ENCODE measurements at regions not wholly inside any gene's neighbourhood (a gene's known extent, or its start where the extent isn't known, plus 50 kb on each side); places are given as distances from the start of the nearest gene placed in this dataset.

DNA sequence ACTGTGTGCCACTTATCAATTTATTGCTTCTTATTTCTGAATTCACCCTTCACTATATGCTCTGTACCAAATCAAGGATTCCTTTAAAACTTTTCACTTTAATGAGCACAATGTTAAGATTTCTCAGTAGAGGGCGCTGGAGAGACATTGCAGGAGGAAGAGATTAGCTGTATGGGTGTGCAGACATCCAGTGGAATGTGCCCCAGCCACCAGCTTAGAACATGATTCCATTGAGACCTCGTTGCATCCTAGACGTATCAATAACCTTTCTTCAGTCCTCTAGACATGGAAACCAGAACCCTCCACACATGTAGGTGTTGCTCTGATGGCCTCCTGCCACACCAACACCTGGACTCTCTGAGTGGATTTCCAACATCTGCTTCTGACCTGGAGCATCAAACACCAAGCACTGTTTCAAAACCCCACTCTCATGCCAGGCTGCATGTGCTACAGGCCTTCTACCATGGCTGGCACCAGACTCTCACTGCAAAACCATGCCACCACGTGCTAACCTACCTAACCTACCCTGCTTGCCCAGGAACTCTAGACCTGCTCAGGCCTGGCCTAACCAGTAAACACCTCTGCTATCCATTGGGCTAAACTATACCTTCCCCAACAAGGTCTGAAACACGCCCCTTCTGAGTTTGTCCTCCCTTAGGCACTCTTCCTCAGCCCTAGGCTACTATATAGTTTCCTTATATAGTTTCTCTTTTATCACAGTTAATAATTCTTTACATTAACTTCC lies 633.2 kb upstream of the PKDCC start:
- no peak for DNase-seq

DNA sequence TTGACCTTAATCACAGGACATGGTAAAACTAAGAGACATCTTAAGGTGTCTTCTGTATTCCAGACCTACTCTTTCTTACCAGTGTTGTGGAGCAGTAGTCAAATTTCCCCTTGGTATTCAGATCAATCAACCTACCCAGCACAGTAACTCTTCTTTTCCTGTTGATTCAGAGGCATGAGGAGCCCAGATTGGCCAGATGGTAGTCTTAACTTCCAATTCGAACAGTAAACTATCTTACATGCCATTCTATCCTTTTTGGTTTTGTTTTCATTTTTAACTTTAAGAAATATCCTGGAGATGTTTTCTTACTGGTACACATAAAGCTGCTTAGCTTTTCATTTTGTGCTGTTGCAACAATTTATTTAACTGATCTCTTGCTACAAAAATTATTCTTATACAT lies 630.3 kb upstream of the PKDCC start:
- DNase-seq: no peak

DNA sequence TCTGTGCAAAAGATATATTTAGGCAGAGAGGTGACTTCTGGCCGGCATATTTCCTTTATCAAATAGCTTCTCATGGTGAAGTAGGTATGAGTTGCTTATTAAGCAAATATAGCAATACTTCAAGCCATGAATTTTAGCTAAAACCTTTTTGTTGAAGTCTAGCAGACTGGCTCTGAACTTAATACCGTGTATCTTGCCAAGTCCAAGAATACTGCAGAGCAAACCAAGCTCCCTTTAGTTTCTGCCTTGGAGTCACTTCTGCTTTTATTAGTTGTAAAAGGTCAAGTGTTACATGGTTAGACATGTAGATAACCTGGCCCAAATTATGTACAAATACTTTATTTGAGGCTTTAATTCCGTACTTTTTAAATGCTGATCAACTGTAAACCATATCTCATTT lies 627.6 kb upstream of the PKDCC start:
- DNase-seq: no peak

DNA sequence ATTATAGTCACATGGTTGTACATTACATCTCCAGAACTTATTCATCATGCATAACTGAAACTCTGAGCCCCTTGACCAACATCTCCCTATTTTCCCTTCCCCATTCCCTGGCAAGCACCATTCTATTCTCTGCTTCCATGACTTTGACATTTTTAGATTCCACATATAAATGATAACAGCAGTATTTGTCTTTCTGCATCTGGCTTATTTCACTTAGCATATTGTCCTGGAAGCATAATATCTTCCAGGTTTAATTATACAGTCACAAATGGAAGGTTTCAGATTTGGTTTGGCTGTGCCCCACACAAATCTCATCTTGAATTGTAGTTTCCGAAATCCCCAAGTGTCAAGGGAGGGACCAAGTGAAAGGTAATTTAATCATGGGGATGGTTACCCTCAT lies 626.9 kb upstream of the PKDCC start:
- no peak for DNase-seq

DNA sequence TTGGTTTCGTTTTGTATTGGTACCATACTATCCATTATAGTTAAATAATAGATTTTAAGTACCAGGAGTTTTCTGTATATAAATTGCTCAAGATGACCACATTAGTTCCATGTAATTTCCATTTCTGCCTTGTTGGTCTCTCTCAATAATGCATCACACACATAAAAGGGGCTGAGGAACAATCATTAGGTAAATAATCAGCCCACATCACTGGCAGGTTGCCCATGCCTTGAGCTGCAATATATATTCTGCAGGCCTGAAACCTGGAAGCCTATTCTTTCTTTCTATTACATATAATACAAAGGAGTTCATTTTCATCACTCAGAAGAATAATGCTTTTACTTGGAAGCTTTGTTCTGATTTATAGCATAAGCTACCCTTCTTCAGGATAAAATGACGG lies 616.1 kb upstream of the PKDCC start:
- no peak for DNase-seq

DNA sequence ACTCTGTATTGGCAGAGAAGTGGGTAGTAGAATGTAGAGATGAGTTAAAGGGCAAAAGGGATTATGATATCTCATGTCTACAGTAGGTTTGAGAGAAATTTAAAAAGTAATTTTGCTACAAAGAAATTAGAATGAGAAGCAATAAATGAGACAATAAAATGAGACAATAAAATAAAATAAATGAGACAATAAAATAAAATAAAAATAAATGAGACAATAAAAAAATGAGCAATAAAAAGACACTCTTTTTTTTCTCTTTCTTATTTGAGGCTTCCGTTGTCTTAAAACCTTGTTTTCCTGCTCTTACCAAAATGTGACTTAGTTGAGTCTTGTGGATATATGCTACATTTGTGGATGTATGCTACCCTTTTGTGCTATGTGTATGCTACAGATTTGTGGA lies 615.4 kb upstream of the PKDCC start:
- DNase-seq: no peak

DNA sequence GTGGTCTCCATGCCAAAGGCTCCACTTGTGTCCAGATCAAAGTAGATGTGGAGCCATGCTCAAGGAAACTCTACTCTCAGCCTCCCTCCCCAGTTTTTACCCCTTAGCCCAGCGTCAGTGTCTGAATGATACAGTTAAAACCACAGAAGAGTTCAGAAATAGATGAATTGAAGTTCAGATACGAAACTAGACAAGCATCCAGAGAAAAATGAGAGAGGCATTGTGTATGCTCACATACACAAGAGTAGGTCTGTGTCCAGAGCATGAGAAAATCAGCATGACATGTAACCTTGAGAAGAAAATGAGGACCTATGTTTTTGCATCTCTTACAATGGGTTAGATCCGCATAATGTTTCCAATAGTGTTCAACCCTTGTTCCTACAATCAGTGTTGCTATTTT lies 612.8 kb upstream of the PKDCC start:
- DNase-seq: no peak

DNA sequence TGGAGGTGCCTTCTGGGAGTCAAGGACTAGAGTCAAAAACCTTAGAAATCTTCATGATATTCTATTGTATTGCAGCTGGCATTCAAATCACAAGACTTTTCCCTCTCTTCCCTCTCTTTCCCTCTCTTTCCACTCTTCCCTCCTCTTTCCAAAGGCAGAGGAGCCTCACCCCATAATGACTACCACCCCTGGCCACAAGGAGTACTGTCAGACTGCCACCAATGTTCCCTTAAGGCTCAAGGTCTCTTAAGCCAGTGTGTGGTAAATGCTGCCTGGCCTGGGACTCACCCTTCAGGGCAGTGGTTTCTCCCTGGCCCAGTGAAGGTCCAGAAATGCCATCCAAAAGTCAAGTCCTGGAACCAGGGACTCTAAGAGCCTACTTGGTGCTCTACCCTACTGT lies 605.9 kb upstream of the PKDCC start:
- DNase-seq: no peak

DNA sequence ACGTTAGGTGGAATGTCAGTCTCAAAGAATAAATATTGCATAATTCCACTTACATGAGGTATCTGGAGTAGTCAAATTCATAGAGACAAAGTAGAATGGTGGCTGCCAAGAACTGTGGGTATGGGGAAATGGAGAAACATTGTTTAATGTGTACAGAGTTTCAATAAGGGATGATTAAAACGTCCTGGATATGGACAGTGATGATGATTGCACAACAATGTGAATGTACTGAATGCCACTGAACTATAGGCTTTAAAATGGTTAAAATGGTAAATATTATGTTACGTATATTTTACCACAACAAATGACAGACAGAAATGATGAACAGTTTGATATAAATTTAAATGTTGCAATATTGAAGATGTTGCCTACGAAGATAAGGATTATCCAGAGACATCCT lies 602.0 kb upstream of the PKDCC start:
- DNase-seq: no peak

DNA sequence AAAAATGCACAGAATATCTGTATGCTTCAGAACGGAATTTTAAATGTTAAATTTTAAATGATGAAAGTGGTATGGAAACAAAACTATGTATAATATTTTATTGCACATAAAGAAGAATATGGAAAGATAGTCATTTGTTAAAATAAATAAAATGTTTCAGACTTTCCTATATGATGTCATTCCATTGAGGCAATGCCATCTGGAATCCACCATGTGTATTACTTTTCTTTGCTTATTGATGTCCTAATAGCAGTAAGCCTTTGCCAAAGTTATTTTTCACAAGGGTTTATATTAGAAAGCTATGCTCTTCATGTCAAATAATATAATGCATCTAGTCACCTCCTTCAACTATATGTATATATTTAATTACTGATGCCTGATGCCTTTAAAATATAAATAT lies 601.6 kb upstream of the PKDCC start:
- DNase-seq: no peak

DNA sequence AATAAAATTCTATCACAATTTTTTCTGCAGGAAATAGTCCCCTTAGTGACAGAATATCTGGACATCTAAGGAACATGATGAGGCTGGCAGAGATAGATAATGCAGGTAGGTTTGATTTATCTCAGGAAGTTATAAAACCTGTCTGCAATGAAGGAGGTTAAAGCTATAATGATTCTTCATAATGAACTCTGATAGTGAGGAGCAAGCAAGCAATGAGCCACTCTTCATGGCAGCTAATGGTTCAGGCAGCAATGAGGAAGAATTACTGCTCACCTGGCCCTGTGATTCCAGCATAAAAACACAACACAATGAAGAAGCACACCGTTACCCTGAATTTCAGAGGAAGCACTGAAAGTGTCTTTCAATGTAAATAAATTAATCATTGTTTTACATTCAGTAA lies 599.6 kb upstream of the PKDCC start:
- no peak for DNase-seq

DNA sequence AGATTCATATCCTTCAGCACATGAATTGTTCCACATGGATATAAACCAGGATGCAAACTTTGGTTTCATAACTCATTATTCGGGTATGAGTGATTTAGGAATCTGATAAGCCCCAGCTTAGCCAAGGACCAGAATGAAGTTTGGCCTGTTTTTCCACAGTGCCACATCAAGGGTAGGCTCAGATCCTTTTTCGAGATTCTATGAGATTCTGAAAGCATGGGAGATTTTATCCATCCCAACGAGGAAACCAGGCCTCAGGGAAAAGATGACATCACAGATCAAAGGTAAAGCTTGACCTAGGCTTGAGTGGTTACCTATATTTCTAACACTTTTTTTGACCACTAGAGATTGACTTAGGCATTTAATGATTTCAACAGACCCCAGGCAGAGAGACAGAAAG lies 590.8 kb upstream of the PKDCC start:
- no peak for DNase-seq

DNA sequence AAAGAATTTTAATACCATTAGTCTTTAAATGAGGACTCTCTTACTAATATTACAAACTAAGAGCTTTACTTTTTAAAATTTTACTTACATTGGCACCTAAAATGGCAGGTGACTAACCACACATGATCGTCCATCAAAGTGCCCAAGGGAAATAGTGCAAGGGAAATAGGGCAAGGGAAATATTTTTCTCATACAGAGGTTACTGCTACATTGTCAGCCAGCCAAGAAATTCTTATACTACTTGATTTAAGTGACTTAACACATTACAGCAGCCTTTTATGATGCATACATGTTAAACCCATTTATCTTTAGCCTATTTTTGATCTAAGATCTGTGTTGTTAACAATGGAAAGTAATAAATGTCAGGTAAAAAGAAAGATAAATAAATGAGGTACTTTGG lies 587.2 kb upstream of the PKDCC start:
- no peak for DNase-seq

DNA sequence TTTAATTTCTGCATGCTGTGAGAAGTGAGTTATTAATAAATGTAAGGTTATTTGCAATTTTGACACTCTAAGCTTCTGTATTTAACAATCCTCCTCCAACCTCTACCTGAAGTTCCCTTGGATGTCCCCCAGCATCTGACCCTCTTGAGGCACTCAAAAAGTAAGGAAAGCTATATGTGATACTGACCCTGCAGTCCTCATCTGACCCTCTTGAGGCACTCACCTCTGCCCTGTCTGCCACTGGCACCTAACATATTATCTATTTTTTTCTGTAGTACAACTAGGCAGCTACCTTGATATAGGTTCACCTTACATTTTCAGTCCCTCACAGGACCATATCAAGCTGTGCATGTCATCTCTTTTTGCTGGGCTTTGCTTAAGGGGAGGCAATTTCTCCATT lies 583.4 kb upstream of the PKDCC start:
- DNase-seq: no peak

DNA sequence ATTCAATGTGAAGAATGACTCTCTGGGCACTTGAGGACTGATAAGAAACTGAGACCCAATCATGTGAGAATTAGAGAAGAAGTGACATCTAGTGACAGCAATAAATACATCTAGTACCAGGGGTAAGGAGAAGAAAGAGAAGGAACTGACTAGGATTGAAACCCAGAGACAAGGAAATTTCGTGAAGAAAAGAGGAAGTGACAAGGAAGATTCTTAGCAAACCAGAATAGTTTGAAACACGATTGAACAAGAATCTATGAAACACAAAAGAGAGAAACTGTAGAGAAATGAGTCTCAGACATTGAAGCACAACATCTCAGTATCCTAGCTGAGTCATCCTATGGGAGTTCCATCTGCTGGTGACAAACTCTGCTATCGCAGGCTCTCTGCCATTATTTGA lies 571.9 kb upstream of the PKDCC start:
- no peak for DNase-seq

DNA sequence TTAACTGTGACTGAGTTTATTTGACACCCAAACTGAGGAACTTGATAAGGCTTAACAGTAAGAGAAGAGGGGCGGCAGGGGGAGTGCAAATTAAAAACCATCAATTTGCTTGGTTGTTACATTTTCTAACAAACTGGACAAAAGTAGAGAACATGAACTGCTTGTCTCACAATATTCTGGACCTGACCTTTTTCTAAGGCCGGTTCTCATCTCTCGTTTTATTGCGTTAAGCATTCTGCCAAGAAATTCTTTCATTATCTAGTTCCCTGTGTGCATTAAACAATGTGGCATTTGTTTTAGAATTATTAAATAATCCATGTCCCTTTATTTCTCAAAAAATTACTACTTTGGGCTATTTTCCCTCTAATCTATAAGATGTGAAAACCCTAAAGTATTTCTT lies 565.2 kb upstream of the PKDCC start:
- no peak for DNase-seq

DNA sequence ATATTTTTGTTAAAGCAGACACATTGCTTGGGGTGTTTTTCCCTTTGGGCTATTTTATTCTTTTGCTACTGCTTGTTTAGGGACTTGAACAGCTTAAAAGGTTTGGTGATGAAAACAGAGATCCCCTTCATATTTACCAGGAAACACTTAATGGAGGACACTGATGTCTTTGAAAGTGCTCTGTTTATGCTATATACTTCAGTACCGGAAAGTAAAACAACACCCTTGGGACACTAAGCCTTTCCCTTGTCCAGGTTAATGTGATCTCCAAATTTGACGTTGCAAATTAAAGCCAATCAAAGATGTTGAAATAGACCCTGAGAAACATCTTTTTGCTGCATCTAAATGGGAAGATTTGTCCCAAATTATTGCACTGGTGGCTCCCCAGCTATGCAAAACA lies 564.6 kb upstream of the PKDCC start:
- no peak for DNase-seq

DNA sequence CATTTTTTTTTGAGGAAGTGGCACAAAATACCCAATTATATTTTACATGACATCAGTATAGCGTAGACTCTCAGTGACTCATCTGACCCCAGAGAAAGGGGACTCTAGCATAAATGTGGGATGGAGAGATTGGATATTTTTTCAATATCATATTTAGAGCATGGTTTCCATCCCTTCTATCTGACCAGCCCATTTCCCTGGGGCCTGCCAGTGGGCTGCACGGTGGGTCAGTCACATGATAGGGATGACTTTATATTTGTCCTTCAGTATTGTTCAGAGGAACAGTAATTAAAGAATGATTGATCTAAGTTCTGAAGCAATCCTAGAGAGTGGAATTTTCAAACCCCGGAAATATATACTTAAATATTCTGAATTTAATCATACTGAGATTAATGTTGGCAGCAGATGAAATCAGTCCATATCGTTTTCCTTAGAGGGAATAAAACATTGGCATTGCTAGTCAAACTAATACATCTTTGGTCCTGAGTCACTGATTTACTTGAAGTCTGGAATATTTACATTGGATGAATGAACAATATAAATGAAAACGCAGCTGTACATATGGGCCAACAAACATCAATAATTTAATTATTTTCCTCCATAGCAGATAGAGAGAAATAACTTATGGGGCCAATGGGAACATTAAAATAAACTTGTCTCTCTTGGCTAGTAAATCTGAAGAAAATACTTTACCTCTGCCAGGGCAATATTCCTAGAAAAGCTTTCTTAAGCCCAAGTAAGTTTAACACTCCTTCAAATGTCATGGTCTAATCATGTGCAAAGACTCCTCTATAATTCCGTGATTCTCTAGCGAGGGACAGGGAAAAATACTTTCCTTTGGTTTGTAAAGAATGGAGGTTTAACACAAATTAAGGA lies 563.6 kb upstream of the PKDCC start:
- DNase-seq: no peak

DNA sequence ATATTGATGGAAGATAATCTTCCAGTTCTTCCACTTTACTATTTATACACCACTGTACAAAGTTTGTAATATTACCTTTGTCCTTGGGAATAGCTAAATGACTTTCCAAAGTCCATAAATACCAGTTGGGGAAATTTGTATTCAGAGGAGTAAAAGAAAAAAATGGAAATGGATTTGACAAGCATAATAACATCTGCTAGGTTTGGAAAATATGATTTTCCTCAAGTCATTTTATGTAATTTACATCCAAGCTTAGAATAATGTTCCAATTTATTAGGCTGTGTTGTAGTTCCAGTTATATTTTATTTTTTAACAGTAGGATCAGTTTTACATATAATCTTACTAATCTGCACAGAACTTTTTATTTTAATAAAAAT lies 563.0 kb upstream of the PKDCC start:
- DNase-seq: no peak

DNA sequence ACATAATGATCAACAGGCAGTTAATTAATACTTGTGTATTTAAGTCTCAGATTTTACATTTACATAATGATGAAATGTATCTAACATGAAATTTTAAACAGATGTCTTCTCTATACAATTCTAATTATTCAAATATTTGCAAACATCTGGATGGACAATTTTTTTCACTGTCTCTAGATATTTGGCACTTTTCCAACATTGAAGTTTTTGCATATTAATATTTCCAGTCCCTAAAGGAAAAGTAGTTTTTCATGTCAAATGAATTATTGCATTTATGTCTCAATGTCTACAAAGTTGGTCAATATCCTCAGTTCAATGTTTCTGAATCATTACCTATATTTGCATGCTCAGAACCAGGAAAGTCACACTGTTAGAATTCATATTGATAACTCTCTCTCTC lies 560.9 kb upstream of the PKDCC start:
- no peak for DNase-seq

DNA sequence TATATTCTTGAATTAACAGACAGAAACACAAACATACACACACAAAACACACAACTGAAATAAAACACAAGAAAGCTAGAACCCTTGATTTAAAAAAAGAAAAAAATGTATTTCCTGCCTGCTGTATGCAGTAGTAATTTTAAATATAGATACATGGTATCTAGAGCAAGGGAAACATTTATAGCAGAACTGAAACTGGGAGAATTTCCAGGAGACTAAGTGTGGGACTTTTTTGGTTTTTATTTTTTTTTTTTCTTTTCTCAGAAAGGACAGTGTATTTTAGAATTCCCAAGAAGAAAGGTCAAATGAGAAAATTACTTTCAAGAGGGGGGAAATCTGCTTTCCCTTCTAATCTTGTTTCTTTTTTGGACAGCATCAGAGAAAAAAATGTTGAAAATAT lies 558.9 kb upstream of the PKDCC start:
- DNase-seq: no peak

DNA sequence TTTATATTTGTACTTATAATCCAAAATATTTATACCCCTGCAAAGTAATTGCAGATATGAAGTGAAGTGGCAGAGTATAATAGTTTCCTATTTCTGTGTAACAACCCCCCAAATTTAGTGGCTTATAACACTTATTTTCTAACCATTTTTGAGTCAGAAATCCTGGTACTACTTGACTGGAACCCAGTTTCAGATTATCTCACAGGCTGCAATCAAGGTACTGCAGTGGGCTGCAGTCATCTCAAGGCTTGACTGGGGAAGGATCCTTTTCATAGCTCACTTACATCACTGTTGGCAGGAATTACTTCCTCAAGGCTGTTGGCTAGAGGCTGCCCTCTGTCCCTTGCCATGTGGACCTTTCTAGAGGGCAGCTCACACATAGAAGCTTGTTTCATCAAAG lies 558.2 kb upstream of the PKDCC start:
- no peak for DNase-seq

DNA sequence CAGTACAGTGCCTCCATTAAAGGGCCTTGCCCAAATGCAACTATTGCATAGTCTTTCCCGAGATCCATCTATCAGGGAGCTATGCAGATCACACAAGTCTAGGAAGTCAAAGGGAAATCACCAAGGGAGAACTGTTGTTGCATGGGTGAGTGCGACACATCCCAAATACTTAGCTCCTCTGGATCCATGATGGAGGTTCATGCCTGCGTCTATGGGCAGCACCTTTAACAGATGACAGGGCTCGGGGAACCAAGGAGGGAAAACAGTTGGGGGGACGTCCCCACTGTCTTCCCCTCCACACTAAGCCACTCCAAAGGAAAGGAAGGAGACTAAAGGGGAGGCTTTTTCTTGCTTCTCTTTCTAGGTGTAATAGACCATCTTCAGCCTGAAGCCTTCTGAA lies 552.8 kb upstream of the PKDCC start:
- no peak for DNase-seq

DNA sequence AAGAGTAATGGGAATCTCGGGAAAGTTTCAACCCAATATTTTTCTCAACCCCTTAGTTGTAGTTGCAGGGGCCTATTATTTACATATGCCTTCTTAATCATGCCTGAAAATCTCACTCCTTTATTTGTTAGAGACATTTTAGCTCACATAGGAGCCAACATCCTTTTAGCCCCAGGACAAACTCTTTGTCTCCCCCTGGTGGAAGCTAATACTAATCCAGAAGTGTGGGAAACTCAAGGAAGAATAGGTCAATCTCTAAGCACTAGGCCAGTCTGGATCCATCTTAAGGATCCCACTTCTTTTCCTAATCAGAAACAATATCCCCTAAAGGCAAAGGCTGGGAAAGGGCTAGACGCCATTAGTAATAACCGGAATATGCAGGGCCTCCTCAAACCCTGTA lies 550.9 kb upstream of the PKDCC start:
- no peak for DNase-seq

DNA sequence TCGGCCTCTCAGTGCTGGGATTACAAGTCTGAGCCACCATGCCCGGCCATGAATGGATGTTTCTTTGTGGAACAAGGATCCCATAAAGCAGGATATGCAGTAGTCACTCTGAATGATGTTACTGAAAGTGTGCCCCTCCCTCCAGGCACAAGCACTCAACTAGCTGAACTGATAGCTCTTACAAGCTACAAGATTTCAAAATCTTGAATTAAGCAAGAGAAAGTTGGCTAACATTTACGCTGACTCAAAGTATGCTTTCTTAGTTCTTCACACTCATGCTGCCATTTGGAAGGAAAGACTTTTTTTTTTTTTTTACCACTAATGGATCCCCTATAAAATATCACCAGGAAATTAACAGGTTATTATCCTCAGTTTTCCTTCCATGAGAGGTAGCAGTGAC lies 549.0 kb upstream of the PKDCC start:
- DNase-seq: no peak

All from NCI-H2107 (cell line).